Activated T-cell treated with anti-CD3 and anti-CD28 coated beads, Interleukin-2, amount 50 U/mL, for 24 hours (primary cell): ENCODE measurements at regions not wholly inside any gene's neighbourhood (a gene's known extent, or its start where the extent isn't known, plus 50 kb on each side); places are given as distances from the start of the nearest gene placed in this dataset.

Experiments used
- DNase-seq: peaks from one replicate; pipeline ENCODE4 v3.0.0-alpha.2; 2020
- H3K27ac Mint-ChIP-seq: 2 replicates; pipeline ENCODE4 v1.8.0; 2020; ENCODE audit warnings: mild to moderate bottlenecking, mixed read lengths
- H3K27me3 Mint-ChIP-seq: 2 replicates; pipeline ENCODE4 v1.8.0; 2020; ENCODE audit warnings: mixed read lengths
- H3K36me3 Mint-ChIP-seq: 2 replicates; pipeline ENCODE4 v1.8.0; 2020; ENCODE audit warnings: low read depth, mixed read lengths
- H3K4me1 Mint-ChIP-seq: 2 replicates; pipeline ENCODE4 v1.8.0; 2020; ENCODE audit warnings: low read depth, mixed read lengths
- H3K4me3 Mint-ChIP-seq: 2 replicates; pipeline ENCODE4 v1.8.0; 2020; ENCODE audit warnings: mild to moderate bottlenecking, moderate library complexity, mixed read lengths
- H3K9me3 Mint-ChIP-seq: 2 replicates; pipeline ENCODE4 v1.8.0; 2020; ENCODE audit warnings: mixed read lengths

DNA sequence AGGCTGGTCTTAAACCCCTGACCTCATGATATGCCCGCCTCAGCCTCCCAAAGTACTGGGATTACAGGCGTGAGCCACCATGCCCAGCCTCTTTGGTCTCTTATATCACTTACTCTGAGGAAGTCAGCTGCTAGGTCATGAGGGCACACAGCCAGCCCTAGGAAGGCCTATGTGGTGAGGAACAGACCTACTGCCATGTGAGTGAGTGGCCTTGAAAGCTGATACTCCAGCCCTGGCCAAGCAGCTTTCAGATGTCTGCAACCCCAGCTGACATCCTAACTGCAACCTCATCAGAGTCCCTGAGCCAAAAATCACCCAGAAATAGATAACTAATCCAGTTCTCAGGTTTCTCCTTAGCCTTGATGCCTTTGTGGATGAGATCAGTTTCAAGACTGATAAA is 224.3 kb downstream of the EDEM1 start:
- DNase-seq = no peak
- Mint-ChIP-seq H3K27me3 (peaks cover 14% of the 10 kb centered on the region), H3K9me3 (no peaks in the 10 kb centered on the region), H3K4me1 (no peaks in the 10 kb centered on the region), H3K4me3 (no peak overlapping the region), H3K27ac (no peak overlapping the region), H3K36me3 (no peaks in the 10 kb centered on the region)

GRCh38 chr3:5423076-5423475 is 235.6 kb downstream of the EDEM1 start:
- no peak for DNase-seq
- Mint-ChIP-seq H3K4me1 (peaks cover 8% of the 10 kb centered on the region), H3K27me3 (peaks cover 12% of the 10 kb centered on the region)

GRCh38 chr3:5423523-5423922 is 236.0 kb downstream of the EDEM1 start:
- no peak for DNase-seq
- Mint-ChIP-seq H3K9me3 (no peaks in the 10 kb centered on the region), H3K27me3 (peaks cover 16% of the 10 kb centered on the region), H3K36me3 (no peaks in the 10 kb centered on the region), H3K4me1 (peaks cover 11% of the 10 kb centered on the region), H3K27ac (no peak overlapping the region), H3K4me3 (no peak overlapping the region)

More at GRCh38 chr3:5423076-5423475, 235.6 kb downstream of the EDEM1 start:
- H3K9me3 Mint-ChIP-seq = no peaks in the 10 kb centered on the region
- no peak overlapping the region for H3K4me3 Mint-ChIP-seq
- no peak overlapping the region for H3K27ac Mint-ChIP-seq
- H3K36me3 Mint-ChIP-seq = no peaks in the 10 kb centered on the region

- H3K4me3 Mint-ChIP-seq = no peak overlapping the region
- H3K36me3 Mint-ChIP-seq = no peaks in the 10 kb centered on the region
- H3K27ac Mint-ChIP-seq = no peak overlapping the region
- H3K9me3 Mint-ChIP-seq = no peaks in the 10 kb centered on the region
- no peak for DNase-seq
- peaks cover 16% of the 10 kb centered on the region for H3K27me3 Mint-ChIP-seq
- H3K4me1 Mint-ChIP-seq = peaks cover 17% of the 10 kb centered on the region
These were observed 237.9 kb downstream of the EDEM1 start for GRCh38 chr3:5425371-5425770.

GRCh38 chr3:5426094-5426883 is 238.8 kb downstream of the EDEM1 start:
- peak; percentile 71 for DNase-seq
- Mint-ChIP-seq H3K36me3 (no peaks in the 10 kb centered on the region), H3K9me3 (no peaks in the 10 kb centered on the region), H3K27ac (no peak overlapping the region), H3K27me3 (peaks cover 16% of the 10 kb centered on the region), H3K4me3 (no peak overlapping the region), H3K4me1 (peaks cover 17% of the 10 kb centered on the region)

DNA sequence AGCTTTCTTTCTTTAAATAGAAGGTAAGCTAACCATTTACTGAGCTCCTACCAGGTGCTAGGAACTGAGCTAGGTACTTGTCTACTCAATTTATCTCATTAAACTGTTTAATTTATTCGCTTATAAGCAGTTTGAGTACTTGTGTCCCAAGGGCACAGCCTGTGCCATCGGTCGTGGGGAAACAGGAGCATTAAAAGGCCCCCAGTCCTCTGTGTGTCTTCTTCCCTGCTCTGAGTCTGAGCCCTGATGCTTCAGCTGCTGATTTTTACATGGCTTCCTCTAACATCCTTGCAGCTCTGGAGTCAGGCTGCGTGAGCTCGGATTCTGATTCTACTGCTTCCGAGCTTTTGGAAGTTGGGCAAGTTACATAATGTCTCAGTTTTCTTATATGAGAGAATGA is 239.5 kb downstream of the EDEM1 start:
- Mint-ChIP-seq H3K4me1 (peaks cover 17% of the 10 kb centered on the region), H3K36me3 (no peaks in the 10 kb centered on the region), H3K27me3 (peaks cover 16% of the 10 kb centered on the region)

DNA sequence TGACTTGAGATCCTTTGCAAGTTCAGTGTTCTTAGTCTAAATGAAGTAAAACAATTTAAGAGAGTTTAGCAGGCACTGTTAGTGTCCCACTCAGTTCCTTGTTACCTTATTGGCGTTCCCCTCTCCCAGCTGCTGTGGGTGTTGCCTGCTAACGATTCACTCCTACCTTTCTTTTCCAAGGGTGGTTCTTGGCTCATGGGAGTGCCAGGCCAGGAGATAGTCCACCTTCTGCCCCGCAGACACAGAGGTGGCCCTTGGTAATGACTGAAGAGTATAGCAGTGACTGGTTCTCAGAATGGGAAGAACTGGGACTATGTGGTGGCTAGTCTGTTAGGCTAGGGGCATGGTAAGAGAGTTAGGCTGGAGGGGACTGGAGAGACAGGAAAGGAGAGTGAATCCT is 240.4 kb downstream of the EDEM1 start:
- no peak overlapping the region for H3K4me3 Mint-ChIP-seq
- H3K9me3 Mint-ChIP-seq = no peaks in the 10 kb centered on the region
- H3K36me3 Mint-ChIP-seq = no peaks in the 10 kb centered on the region
- no peak for DNase-seq
- no peak overlapping the region for H3K27ac Mint-ChIP-seq
- H3K27me3 Mint-ChIP-seq = peaks cover 16% of the 10 kb centered on the region
- peaks cover 17% of the 10 kb centered on the region for H3K4me1 Mint-ChIP-seq

More for the DNA sequence above, 239.5 kb downstream of the EDEM1 start:
- no peak for DNase-seq
- H3K4me3 Mint-ChIP-seq = no peak overlapping the region
- no peak overlapping the region for H3K27ac Mint-ChIP-seq
- no peaks in the 10 kb centered on the region for H3K9me3 Mint-ChIP-seq

- no peak for DNase-seq
- Mint-ChIP-seq H3K36me3 (no peaks in the 10 kb centered on the region), H3K27ac (no peak overlapping the region), H3K4me1 (peaks cover 17% of the 10 kb centered on the region), H3K27me3 (peaks cover 16% of the 10 kb centered on the region), H3K4me3 (no peak overlapping the region), H3K9me3 (no peaks in the 10 kb centered on the region)
These were observed 241.4 kb downstream of the EDEM1 start for GRCh38 chr3:5428607-5429516.

DNA sequence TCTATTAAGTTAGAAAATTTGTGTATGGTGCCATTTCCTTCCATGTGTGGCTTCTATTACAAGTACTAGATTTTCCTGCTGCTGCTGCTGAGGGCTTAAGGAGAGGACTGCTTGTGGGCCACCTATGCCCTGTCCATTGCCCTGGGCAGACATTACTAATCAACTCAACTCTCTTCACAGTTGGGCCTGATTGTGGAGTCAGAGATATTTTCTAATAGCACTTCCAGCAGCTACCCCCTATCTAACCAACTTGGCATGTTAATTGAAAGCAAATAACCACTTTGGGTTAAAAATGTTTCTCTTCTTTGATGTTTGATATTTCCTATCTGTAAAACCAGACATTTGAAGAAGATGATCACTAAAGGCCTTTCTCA is 242.0 kb downstream of the EDEM1 start:
- Mint-ChIP-seq H3K27me3 (peaks cover 20% of the 10 kb centered on the region), H3K27ac (no peak overlapping the region), H3K9me3 (no peaks in the 10 kb centered on the region), H3K4me1 (peaks cover 17% of the 10 kb centered on the region), H3K4me3 (no peak overlapping the region), H3K36me3 (no peaks in the 10 kb centered on the region)
- no peak for DNase-seq

GRCh38 chr3:5430701-5431100 is 243.2 kb downstream of the EDEM1 start:
- Mint-ChIP-seq H3K27ac (no peak overlapping the region), H3K36me3 (no peaks in the 10 kb centered on the region), H3K9me3 (no peaks in the 10 kb centered on the region), H3K27me3 (peaks cover 19% of the 10 kb centered on the region), H3K4me3 (no peak overlapping the region), H3K4me1 (peaks cover 17% of the 10 kb centered on the region)
- no peak for DNase-seq

DNA sequence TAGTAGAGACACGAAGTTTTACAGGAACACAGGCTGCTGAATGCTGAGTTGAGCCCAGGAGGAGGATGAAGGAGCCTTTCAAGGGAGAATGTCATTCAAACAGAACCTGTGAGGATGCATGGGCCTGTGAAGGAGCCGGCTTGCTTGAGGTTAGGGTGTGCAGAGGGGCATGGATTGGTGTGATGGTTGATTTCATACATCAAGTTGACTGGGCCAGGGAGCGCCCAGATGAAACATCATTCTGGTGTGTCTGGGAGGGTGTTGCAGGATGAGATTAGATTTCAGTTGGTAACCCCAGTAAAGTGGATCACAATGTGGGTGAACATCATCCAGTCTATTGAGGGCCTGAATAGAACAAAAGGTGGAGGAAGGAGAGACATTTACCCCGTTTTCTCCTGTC is 243.6 kb downstream of the EDEM1 start:
- Mint-ChIP-seq H3K4me3 (no peak overlapping the region), H3K4me1 (peaks cover 15% of the 10 kb centered on the region), H3K27me3 (peaks cover 19% of the 10 kb centered on the region), H3K9me3 (no peaks in the 10 kb centered on the region), H3K27ac (no peak overlapping the region), H3K36me3 (no peaks in the 10 kb centered on the region)
- no peak for DNase-seq

- no peak for DNase-seq
- Mint-ChIP-seq H3K36me3 (no peaks in the 10 kb centered on the region), H3K4me1 (peaks cover 9% of the 10 kb centered on the region), H3K27me3 (peaks cover 14% of the 10 kb centered on the region), H3K4me3 (no peak overlapping the region), H3K27ac (no peak overlapping the region), H3K9me3 (no peaks in the 10 kb centered on the region)
These were observed 244.4 kb downstream of the EDEM1 start for GRCh38 chr3:5431811-5432378.

GRCh38 chr3:5437296-5437782 is 249.8 kb downstream of the EDEM1 start:
- Mint-ChIP-seq H3K4me3 (no peak overlapping the region), H3K9me3 (no peaks in the 10 kb centered on the region), H3K4me1 (no peaks in the 10 kb centered on the region), H3K27me3 (peaks cover 14% of the 10 kb centered on the region), H3K27ac (no peak overlapping the region), H3K36me3 (no peaks in the 10 kb centered on the region)
- no peak for DNase-seq

- no peaks in the 10 kb centered on the region for H3K4me1 Mint-ChIP-seq
- no peaks in the 10 kb centered on the region for H3K9me3 Mint-ChIP-seq
- H3K27me3 Mint-ChIP-seq = peaks cover 14% of the 10 kb centered on the region
- no peaks in the 10 kb centered on the region for H3K36me3 Mint-ChIP-seq
- DNase-seq = no peak
- no peak overlapping the region for H3K27ac Mint-ChIP-seq
- no peak overlapping the region for H3K4me3 Mint-ChIP-seq
These were observed 250.3 kb downstream of the EDEM1 start for GRCh38 chr3:5437783-5438323.
